Activated T-helper 17 cell treated with anti-CD3 and anti-CD28 coated beads, Interleukin-2, amount 50 U/mL, for 72 hours (primary cell): ENCODE measurements at regions not wholly inside any gene's neighbourhood (a gene's known extent, or its start where the extent isn't known, plus 50 kb on each side); places are given as distances from the start of the nearest gene placed in this dataset.
A peak's percentile ranks its signal among the peaks of the same experiment; 100 is the strongest.
"Not testable (repeated sequence)": the region's sequence is repeated elsewhere in the genome, so short reads cannot be mapped to it uniquely, and the experiment has no call there.

Experiments
- ATAC-seq: fragments of 150-1000 bp; cut with Tn5 transposase; replicated peaks from 2 replicates; pipeline ENCODE4 v1.10.0; 2021; ENCODE audit warnings: mild to moderate bottlenecking, moderate library complexity
- H3K27ac Mint-ChIP-seq: one replicate; pipeline ENCODE4 v1.8.0; 2022; ENCODE audit warnings: mixed read lengths
- H3K27me3 Mint-ChIP-seq: one replicate; pipeline ENCODE4 v1.8.0; 2022; ENCODE audit warnings: mixed read lengths
- H3K36me3 Mint-ChIP-seq: one replicate; pipeline ENCODE4 v1.8.0; 2022; ENCODE audit warnings: low read depth, mild to moderate bottlenecking, mixed read lengths
- H3K4me1 Mint-ChIP-seq: one replicate; pipeline ENCODE4 v1.8.0; 2022; ENCODE audit warnings: mixed read lengths
- H3K4me3 Mint-ChIP-seq: one replicate; pipeline ENCODE4 v1.8.0; 2022; ENCODE audit warnings: mild to moderate bottlenecking, mixed read lengths
- H3K9me3 Mint-ChIP-seq: one replicate; pipeline ENCODE4 v1.8.0; 2022; ENCODE audit warnings: mixed read lengths

GRCh38 chr3:193029800-193030199 is 112.1 kb upstream of the MB21D2 start:
- ATAC-seq = no peak
- H3K9me3 Mint-ChIP-seq = no peaks in the 10 kb centered on the region
- no peaks in the 10 kb centered on the region for H3K27me3 Mint-ChIP-seq
- H3K36me3 Mint-ChIP-seq = no peaks in the 10 kb centered on the region
- H3K4me3 Mint-ChIP-seq = no peak overlapping the region
- H3K4me1 Mint-ChIP-seq = peaks cover 3% of the 10 kb centered on the region
- no peak overlapping the region for H3K27ac Mint-ChIP-seq

- H3K9me3 Mint-ChIP-seq = no peaks in the 10 kb centered on the region
- no peak overlapping the region for H3K4me3 Mint-ChIP-seq
- no peaks in the 10 kb centered on the region for H3K36me3 Mint-ChIP-seq
- ATAC-seq = no peak
- no peaks in the 10 kb centered on the region for H3K27me3 Mint-ChIP-seq
- peaks cover 3% of the 10 kb centered on the region for H3K4me1 Mint-ChIP-seq
- H3K27ac Mint-ChIP-seq = no peak overlapping the region
Observed at GRCh38 chr3:193030276-193030675, 112.6 kb upstream of the MB21D2 start.

- Mint-ChIP-seq H3K27ac (no peak overlapping the region), H3K4me3 (no peak overlapping the region), H3K9me3 (no peaks in the 10 kb centered on the region), H3K27me3 (no peaks in the 10 kb centered on the region), H3K36me3 (no peaks in the 10 kb centered on the region), H3K4me1 (peaks cover 3% of the 10 kb centered on the region)
- no peak for ATAC-seq
Observed at GRCh38 chr3:193031911-193032310, 114.3 kb upstream of the MB21D2 start.

- Mint-ChIP-seq H3K9me3 (no peaks in the 10 kb centered on the region), H3K36me3 (no peaks in the 10 kb centered on the region), H3K27me3 (no peaks in the 10 kb centered on the region), H3K4me1 (peaks cover 3% of the 10 kb centered on the region), H3K4me3 (no peak overlapping the region), H3K27ac (no peak overlapping the region)
- ATAC-seq = peak; percentile 18
Observed at GRCh38 chr3:193033226-193033780, 115.6 kb upstream of the MB21D2 start.

- not testable (repeated sequence) for H3K9me3 Mint-ChIP-seq, H3K4me3 Mint-ChIP-seq, H3K27ac Mint-ChIP-seq, H3K36me3 Mint-ChIP-seq, ATAC-seq, H3K4me1 Mint-ChIP-seq, H3K27me3 Mint-ChIP-seq
Observed at GRCh38 chr3:193037828-193038227, 120.2 kb upstream of the MB21D2 start.

- no peaks in the 10 kb centered on the region for H3K4me1 Mint-ChIP-seq
- ATAC-seq = no peak
- H3K36me3 Mint-ChIP-seq = no peaks in the 10 kb centered on the region
- H3K27ac Mint-ChIP-seq = no peak overlapping the region
- H3K4me3 Mint-ChIP-seq = no peak overlapping the region
- no peaks in the 10 kb centered on the region for H3K27me3 Mint-ChIP-seq
- H3K9me3 Mint-ChIP-seq = no peaks in the 10 kb centered on the region
Observed at GRCh38 chr3:193039058-193039457, 121.4 kb upstream of the MB21D2 start.

GRCh38 chr3:193040836-193041672 is 123.4 kb upstream of the MB21D2 start:
- Mint-ChIP-seq H3K36me3 (no peaks in the 10 kb centered on the region), H3K27ac (no peak overlapping the region), H3K9me3 (no peaks in the 10 kb centered on the region), H3K27me3 (no peaks in the 10 kb centered on the region), H3K4me3 (no peak overlapping the region), H3K4me1 (no peaks in the 10 kb centered on the region)
- ATAC-seq = peak; percentile 56

GRCh38 chr3:193046371-193046770 is 128.7 kb upstream of the MB21D2 start:
- H3K4me3 Mint-ChIP-seq = no peak overlapping the region
- H3K9me3 Mint-ChIP-seq = no peaks in the 10 kb centered on the region
- no peak for ATAC-seq
- no peaks in the 10 kb centered on the region for H3K4me1 Mint-ChIP-seq
- H3K36me3 Mint-ChIP-seq = no peaks in the 10 kb centered on the region
- H3K27ac Mint-ChIP-seq = no peak overlapping the region
- H3K27me3 Mint-ChIP-seq = peaks cover under 1% of the 10 kb centered on the region

- H3K4me1 Mint-ChIP-seq, H3K27me3 Mint-ChIP-seq, H3K9me3 Mint-ChIP-seq, H3K27ac Mint-ChIP-seq, H3K4me3 Mint-ChIP-seq, H3K36me3 Mint-ChIP-seq, ATAC-seq: not testable (repeated sequence)
Observed at GRCh38 chr3:193047461-193047860, 129.8 kb upstream of the MB21D2 start.

GRCh38 chr3:193048127-193048526 is 130.5 kb upstream of the MB21D2 start:
- H3K4me3 Mint-ChIP-seq = no peak overlapping the region
- peaks cover 3% of the 10 kb centered on the region for H3K27me3 Mint-ChIP-seq
- ATAC-seq = no peak
- no peaks in the 10 kb centered on the region for H3K36me3 Mint-ChIP-seq
- H3K27ac Mint-ChIP-seq = no peak overlapping the region
- no peaks in the 10 kb centered on the region for H3K9me3 Mint-ChIP-seq
- H3K4me1 Mint-ChIP-seq = no peaks in the 10 kb centered on the region

GRCh38 chr3:193049935-193050334 is 132.3 kb upstream of the MB21D2 start:
- Mint-ChIP-seq H3K36me3 (no peaks in the 10 kb centered on the region), H3K4me3 (no peak overlapping the region), H3K27me3 (peaks cover 3% of the 10 kb centered on the region), H3K27ac (no peak overlapping the region), H3K4me1 (no peaks in the 10 kb centered on the region), H3K9me3 (no peaks in the 10 kb centered on the region)
- no peak for ATAC-seq

- Mint-ChIP-seq H3K36me3 (no peaks in the 10 kb centered on the region), H3K27ac (no peak overlapping the region), H3K27me3 (peaks cover 3% of the 10 kb centered on the region), H3K9me3 (no peaks in the 10 kb centered on the region), H3K4me1 (no peaks in the 10 kb centered on the region), H3K4me3 (no peak overlapping the region)
- ATAC-seq = no peak
Observed at GRCh38 chr3:193051314-193051713, 133.7 kb upstream of the MB21D2 start.

- H3K27me3 Mint-ChIP-seq = peaks cover 4% of the 10 kb centered on the region
- no peak overlapping the region for H3K4me3 Mint-ChIP-seq
- no peaks in the 10 kb centered on the region for H3K4me1 Mint-ChIP-seq
- no peaks in the 10 kb centered on the region for H3K36me3 Mint-ChIP-seq
- ATAC-seq = no peak
- H3K9me3 Mint-ChIP-seq = no peaks in the 10 kb centered on the region
- H3K27ac Mint-ChIP-seq = no peak overlapping the region
Observed at GRCh38 chr3:193052354-193053045, 134.8 kb upstream of the MB21D2 start.

- Mint-ChIP-seq H3K36me3 (no peaks in the 10 kb centered on the region), H3K27me3 (peaks cover 9% of the 10 kb centered on the region), H3K9me3 (no peaks in the 10 kb centered on the region), H3K27ac (no peak overlapping the region), H3K4me3 (no peak overlapping the region), H3K4me1 (no peaks in the 10 kb centered on the region)
- ATAC-seq = no peak
Observed at GRCh38 chr3:193053046-193053435, 135.4 kb upstream of the MB21D2 start.

- H3K4me1 Mint-ChIP-seq = no peaks in the 10 kb centered on the region
- no peaks in the 10 kb centered on the region for H3K36me3 Mint-ChIP-seq
- H3K27ac Mint-ChIP-seq = no peak overlapping the region
- peaks cover 9% of the 10 kb centered on the region for H3K27me3 Mint-ChIP-seq
- H3K4me3 Mint-ChIP-seq = no peak overlapping the region
- H3K9me3 Mint-ChIP-seq = no peaks in the 10 kb centered on the region
- ATAC-seq = no peak
Observed at GRCh38 chr3:193055352-193055751, 137.7 kb upstream of the MB21D2 start.
